IMR-90 (cell line): ENCODE measurements at regions not wholly inside any gene's neighbourhood (a gene's known extent, or its start where the extent isn't known, plus 50 kb on each side); places are given as distances from the start of the nearest gene placed in this dataset.

ENCODE experiments used
- ATAC-seq: fragments of 200-7000 bp; cut with Tn5 transposase; 2 replicates; pipeline ENCODE4 v1.9.1; 2020; ENCODE audit warnings: low read depth, mild to moderate bottlenecking, moderate library complexity
- BruUV-seq: library from RNA; stranded (reverse); fragments of 400-500 nt; replicated peaks from 2 replicates; lab custom pipeline; 2021; lab: Mats Ljungman, UMichigan
- CTCF ChIA-PET: fragments of 300-600 bp; formaldehyde crosslinking; extraction: SDS; loops from one replicate; lab custom pipeline; 2021; ENCODE audit warnings: antibody characterized with exemption; lab: Yijun Ruan, JAX
- POLR2A ChIA-PET: fragments of 300-600 bp; sonication (Branson Sonifier 250); formaldehyde crosslinking; loops from one replicate; lab custom pipeline; 2022; ENCODE audit warnings: antibody characterized with exemption; ENCODE audit not compliant: unreplicated experiment; lab: Charles Lee
- DNase-seq: peaks from one replicate; pipeline ENCODE4 v3.0.0; 2013
- H2AFZ ChIP-seq: replicated peaks from 2 replicates; pipeline ENCODE3; 2013; ENCODE audit warnings: low read length, mild to moderate bottlenecking; ENCODE audit not compliant: poor library complexity
- H2AK5ac ChIP-seq: 2 replicates; pipeline ENCODE4 v1.6.1; 2013; ENCODE audit warnings: low read depth, low read length, inconsistent platforms
- H2AK9ac ChIP-seq: replicated peaks from 2 replicates; pipeline ENCODE3; 2013; ENCODE audit warnings: mild to moderate bottlenecking, low read depth, low read length, moderate library complexity; ENCODE audit not compliant: poor library complexity
- H2BK120ac ChIP-seq: 2 replicates; pipeline ENCODE4 v1.6.1; 2013; ENCODE audit warnings: low read depth, low read length, inconsistent platforms
- H2BK15ac ChIP-seq: 3 replicates; pipeline ENCODE4 v1.6.1; 2013; ENCODE audit warnings: low read depth, low read length, inconsistent platforms
- H2BK20ac ChIP-seq: 2 replicates; pipeline ENCODE4 v1.6.1; 2013; ENCODE audit warnings: low read depth, mild to moderate bottlenecking, inconsistent platforms, low read length, moderate library complexity
- H2BK5ac ChIP-seq: 2 replicates; pipeline ENCODE4 v1.6.1; 2013; ENCODE audit warnings: mild to moderate bottlenecking, low read depth, low read length, inconsistent platforms; ENCODE audit not compliant: poor library complexity, severe bottlenecking
- H3K14ac ChIP-seq: replicated peaks from 2 replicates; pipeline ENCODE4 v1.6.1; 2013; ENCODE audit warnings: low read depth, low read length, inconsistent platforms
- H3K18ac ChIP-seq: 2 replicates; pipeline ENCODE4 v1.6.1; 2013; ENCODE audit warnings: low read depth, low read length, control low read depth
- H3K23ac ChIP-seq: 2 replicates; pipeline ENCODE4 v1.6.1; 2013; ENCODE audit warnings: low read depth, low read length, inconsistent platforms
- H3K27ac ChIP-seq: 2 replicates; pipeline ENCODE4 v1.5.1; 2013; ENCODE audit warnings: mild to moderate bottlenecking, control low read depth, low read length; ENCODE audit not compliant: insufficient read depth
- H3K27me3 ChIP-seq: 2 replicates; pipeline ENCODE4 v1.6.1; 2013; ENCODE audit warnings: low read length; ENCODE audit not compliant: control insufficient read depth, insufficient read depth
- H3K36me3 ChIP-seq: 2 replicates; pipeline ENCODE4 v1.6.1; 2013; ENCODE audit warnings: low read length, mixed read lengths; ENCODE audit not compliant: control insufficient read depth, insufficient read depth
- H3K4ac ChIP-seq: 2 replicates; pipeline ENCODE4 v1.6.1; 2013; ENCODE audit warnings: low read depth, low read length, inconsistent platforms
- H3K4me1 ChIP-seq: 2 replicates; pipeline ENCODE4 v1.6.1; 2013; ENCODE audit warnings: low read length, mixed read lengths; ENCODE audit not compliant: control insufficient read depth, insufficient read depth
- H3K4me2 ChIP-seq: 2 replicates; pipeline ENCODE4 v1.6.1; 2013; ENCODE audit warnings: low read depth, mild to moderate bottlenecking, control low read depth, low read length, moderate library complexity
- H3K4me3 ChIP-seq: 2 replicates; pipeline ENCODE4 v1.5.1; 2013; ENCODE audit warnings: low read depth, mild to moderate bottlenecking, control low read depth, low read length, moderate library complexity; ENCODE audit not compliant: insufficient read depth
- H3K56ac ChIP-seq: 2 replicates; pipeline ENCODE4 v1.6.1; 2013; ENCODE audit warnings: low read length, inconsistent platforms; ENCODE audit not compliant: insufficient read depth; ENCODE audit errors: extremely low read depth
- H3K79me1 ChIP-seq, 2 experiments: 2 replicates each; pipeline ENCODE4 v1.6.1; 2013; ENCODE audit warnings: low read length in 2 of 2, inconsistent platforms in 1 of 2, low read depth in 1 of 2
- H3K9ac ChIP-seq: 2 replicates; pipeline ENCODE4 v1.6.1; 2013; ENCODE audit warnings: low read depth, low read length, control low read depth
- H3K9me1 ChIP-seq: 2 replicates; pipeline ENCODE4 v1.6.1; 2013; ENCODE audit warnings: low read length, inconsistent platforms; ENCODE audit not compliant: insufficient read depth
- H3K9me3 ChIP-seq: 2 replicates; pipeline ENCODE4 v1.6.1; 2013; ENCODE audit warnings: low read length; ENCODE audit not compliant: control insufficient read depth, insufficient read depth
- H4K20me1 ChIP-seq: 2 replicates; pipeline ENCODE4 v1.6.1; 2013; ENCODE audit warnings: low read length, inconsistent platforms; ENCODE audit not compliant: insufficient read depth
- H4K5ac ChIP-seq: 2 replicates; pipeline ENCODE4 v1.6.1; 2013; ENCODE audit warnings: mild to moderate bottlenecking, low read depth, low read length, control low read depth
- H4K8ac ChIP-seq, 2 experiments: 2 replicates each; pipeline ENCODE4 v1.6.1; 2013; ENCODE audit warnings: low read depth in 2 of 2, low read length in 2 of 2, control low read depth in 1 of 2, inconsistent platforms in 1 of 2
- H4K91ac ChIP-seq: 2 replicates; pipeline ENCODE4 v1.6.1; 2013; ENCODE audit warnings: low read depth, low read length, inconsistent platforms; ENCODE audit not compliant: insufficient read depth
- BHLHE40 ChIP-seq: fragments of 150-350 bp; IDR thresholded peaks from 2 replicates; pipeline ENCODE4 v1.6.1; 2016; ENCODE audit warnings: mild to moderate bottlenecking, low read depth, low read length
- CEBPB ChIP-seq: IDR thresholded peaks from 2 replicates; pipeline ENCODE4 v1.6.1; 2012; ENCODE audit warnings: low read depth, low read length, improper control_type of control experiment
- MAFK ChIP-seq: IDR thresholded peaks from 2 replicates; pipeline ENCODE4 v1.6.1; 2012; ENCODE audit warnings: low read depth, low read length, improper control_type of control experiment
- MXI1 ChIP-seq: IDR thresholded peaks from 2 replicates; pipeline ENCODE4 v1.6.1; 2012; ENCODE audit warnings: low read depth, mild to moderate bottlenecking, low read length, moderate library complexity, borderline replicate concordance
- SMC3 ChIP-seq: fragments of 150-350 bp; IDR thresholded peaks from 2 replicates; pipeline ENCODE4 v1.6.1; 2016; ENCODE audit warnings: low read depth, mild to moderate bottlenecking, antibody characterized with exemption, low read length, moderate library complexity
- WGBS, 2 experiments: methylation state at CpG; one replicate each; pipeline versions ENCODE4 v1.1.5 to v1.1.7; 2013; ENCODE audit warnings: missing lambda C conversion rate in 2 of 2; ENCODE audit not compliant: insufficient read length in 1 of 2; ENCODE audit errors: extremely low coverage in 2 of 2; 5-methylcytosine and 5-hydroxymethylcytosine counted together
- dilution Hi-C: fragments of 300-500 bp; cut with HindIII; formaldehyde crosslinking; loops from one replicate; pipeline ENCODE4 v1.14.3; 2018; ENCODE audit warnings: low sequenced_read_pairs; ENCODE audit not compliant: unreplicated experiment
- in situ Hi-C: fragments of 300-500 bp; cut with MboI; formaldehyde crosslinking; loops from 3 replicates; pipeline ENCODE4 v1.14.3; 2019; ENCODE audit warnings: low sequenced_read_pairs, inconsistent platforms, mixed read lengths
- intact Hi-C: fragments of 100-400 bp; cut with micrococcal nuclease; formaldehyde crosslinking; loops from 2 replicates; pipeline ENCODE4 v1.10.0; 2022
- TF ChIP-seq, protein P1 (sequence below): conservative IDR thresholded peaks from 2 replicates; pipeline ENCODE4 v1.5.1; 2012; ENCODE audit warnings: mild to moderate bottlenecking, low read depth, low read length, improper control_type of control experiment
- TF ChIP-seq, protein P2 (sequence below): fragments of 150-350 bp; IDR thresholded peaks from 2 replicates; pipeline ENCODE4 v1.6.1; 2016; ENCODE audit warnings: low read depth, mild to moderate bottlenecking, low read length, moderate library complexity, borderline replicate concordance

DNA sequence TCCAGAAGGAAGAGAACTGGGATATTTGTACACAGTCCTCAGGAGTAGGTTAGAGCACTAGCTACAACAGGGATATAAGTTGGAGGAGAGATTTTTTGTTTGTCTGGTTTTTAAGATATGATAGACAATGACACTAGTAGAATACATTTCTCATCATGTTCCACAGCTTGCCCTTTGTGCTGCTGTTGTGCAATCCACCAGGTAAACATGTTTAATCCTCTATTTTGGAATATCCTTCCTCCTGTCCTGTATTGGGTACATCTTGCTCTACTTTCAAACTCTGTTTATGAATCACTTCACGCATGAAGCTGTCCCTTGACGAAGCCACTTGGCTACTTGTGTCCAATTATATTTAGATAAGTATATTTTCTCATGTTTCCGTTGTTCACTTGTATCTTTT lies 153.6 kb upstream of the TENT5A start:
- Histone ChIP-seq H3K27ac (no peak overlapping the region), H4K20me1 (no peaks in the 10 kb centered on the region), H3K56ac (no peak overlapping the region), H4K91ac (no peak overlapping the region), H3K9me3 (no peaks in the 10 kb centered on the region; the same call in 1 of the 2 replicates), H4K5ac (no peak overlapping the region), H3K23ac (no peak overlapping the region), H3K4me2 (no peak overlapping the region), H2AFZ (no peak overlapping the region), H2BK20ac (no peak overlapping the region), H2AK5ac (no peak overlapping the region), H2BK5ac (no peak overlapping the region), H3K79me1 (no peaks in the 10 kb centered on the region), H3K4me3 (no peak overlapping the region), H2AK9ac (no peak overlapping the region), H2BK15ac (no peak overlapping the region), H3K4me1 (no peaks in the 10 kb centered on the region; the same call in 1 of the 2 replicates), H3K14ac (no peak overlapping the region), H3K18ac (no peak overlapping the region), H3K9ac (no peak overlapping the region), H2BK120ac (no peak overlapping the region), H3K9me1 (0 out of 2 replicates have a peak, but pooled peaks cover 4% of the 10 kb centered on the region), H3K36me3 (no peaks in the 10 kb centered on the region), H3K27me3 (no peaks in the 10 kb centered on the region), H4K8ac (no peak overlapping the region), H3K4ac (no peak overlapping the region)
- POLR2A ChIA-PET, result no interaction called here
- no TSS peak for BruUV-seq
- dilution Hi-C loops (no loop called here), in situ Hi-C loops (no loop called here), intact Hi-C loops (no loop called here)
- ATAC-seq (no peak), DNase-seq (no peak)
- CTCF ChIA-PET, result no interaction called here
- no CpG with 5 or more reads among the region's 3 CpGs for WGBS, 2 experiments
- TF ChIP-seq BHLHE40 (no peak), MAFK (no peak), CEBPB (peak; percentile 54), MXI1 (no peak), SMC3 (no peak)
- TF ChIP-seq, protein P1, sequence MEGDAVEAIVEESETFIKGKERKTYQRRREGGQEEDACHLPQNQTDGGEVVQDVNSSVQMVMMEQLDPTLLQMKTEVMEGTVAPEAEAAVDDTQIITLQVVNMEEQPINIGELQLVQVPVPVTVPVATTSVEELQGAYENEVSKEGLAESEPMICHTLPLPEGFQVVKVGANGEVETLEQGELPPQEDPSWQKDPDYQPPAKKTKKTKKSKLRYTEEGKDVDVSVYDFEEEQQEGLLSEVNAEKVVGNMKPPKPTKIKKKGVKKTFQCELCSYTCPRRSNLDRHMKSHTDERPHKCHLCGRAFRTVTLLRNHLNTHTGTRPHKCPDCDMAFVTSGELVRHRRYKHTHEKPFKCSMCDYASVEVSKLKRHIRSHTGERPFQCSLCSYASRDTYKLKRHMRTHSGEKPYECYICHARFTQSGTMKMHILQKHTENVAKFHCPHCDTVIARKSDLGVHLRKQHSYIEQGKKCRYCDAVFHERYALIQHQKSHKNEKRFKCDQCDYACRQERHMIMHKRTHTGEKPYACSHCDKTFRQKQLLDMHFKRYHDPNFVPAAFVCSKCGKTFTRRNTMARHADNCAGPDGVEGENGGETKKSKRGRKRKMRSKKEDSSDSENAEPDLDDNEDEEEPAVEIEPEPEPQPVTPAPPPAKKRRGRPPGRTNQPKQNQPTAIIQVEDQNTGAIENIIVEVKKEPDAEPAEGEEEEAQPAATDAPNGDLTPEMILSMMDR, result no peak
- TF ChIP-seq, protein P2, sequence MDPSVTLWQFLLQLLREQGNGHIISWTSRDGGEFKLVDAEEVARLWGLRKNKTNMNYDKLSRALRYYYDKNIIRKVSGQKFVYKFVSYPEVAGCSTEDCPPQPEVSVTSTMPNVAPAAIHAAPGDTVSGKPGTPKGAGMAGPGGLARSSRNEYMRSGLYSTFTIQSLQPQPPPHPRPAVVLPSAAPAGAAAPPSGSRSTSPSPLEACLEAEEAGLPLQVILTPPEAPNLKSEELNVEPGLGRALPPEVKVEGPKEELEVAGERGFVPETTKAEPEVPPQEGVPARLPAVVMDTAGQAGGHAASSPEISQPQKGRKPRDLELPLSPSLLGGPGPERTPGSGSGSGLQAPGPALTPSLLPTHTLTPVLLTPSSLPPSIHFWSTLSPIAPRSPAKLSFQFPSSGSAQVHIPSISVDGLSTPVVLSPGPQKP, result no peak
